Fibroblast of skin of left biceps (primary cell): ENCODE measurements at regions not wholly inside any gene's neighbourhood (a gene's known extent, or its start where the extent isn't known, plus 50 kb on each side); places are given as distances from the start of the nearest gene placed in this dataset.

ENCODE experiments used
- DNase-seq, 2 experiments: peaks; one replicate each; pipeline ENCODE4 v3.0.0-alpha.2; 2013; ENCODE audit warnings: low read depth in 2 of 2

DNA sequence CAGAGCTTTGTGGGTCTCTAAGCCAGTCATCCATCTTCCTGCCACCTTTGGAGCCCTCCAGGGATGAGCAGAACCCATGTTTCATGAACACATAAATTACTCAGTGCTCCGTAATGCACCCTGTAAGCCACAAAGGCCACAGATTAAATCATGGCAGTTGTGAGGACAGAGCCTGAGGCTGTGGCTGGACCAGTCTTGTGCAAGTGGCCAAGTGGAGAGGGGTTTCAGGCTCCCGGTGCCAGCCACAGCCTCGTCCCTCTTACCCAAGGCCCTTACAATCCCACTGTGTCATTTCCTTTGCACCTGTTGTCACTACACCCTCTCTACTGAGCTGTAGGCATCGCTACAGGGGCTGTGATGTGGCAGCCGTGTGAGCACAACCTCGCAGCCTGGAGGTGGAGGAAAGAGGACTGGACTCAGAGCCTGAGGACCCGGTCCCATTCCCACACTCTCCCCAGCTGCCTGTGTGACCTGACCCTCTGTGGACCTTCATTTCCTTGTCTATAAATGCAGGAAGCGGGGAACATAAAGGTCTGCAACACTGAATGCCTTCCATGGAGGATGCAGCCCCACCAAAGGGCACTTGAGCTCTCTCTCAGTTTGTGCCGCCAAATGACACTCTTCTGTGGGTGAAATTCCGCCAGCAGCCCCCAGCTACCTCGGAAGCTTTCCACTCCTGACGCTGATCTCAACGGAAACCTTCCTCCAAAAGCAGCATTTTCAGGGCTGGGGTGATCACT is 792.0 kb downstream of the UQCRFS1 start:
- DNase-seq = no peak

- no peak for DNase-seq
Observed at GRCh38 chr19:28419312-28419711, 793.6 kb downstream of the UQCRFS1 start.

- no peak for DNase-seq
Observed at GRCh38 chr19:28417361-28417760, 795.6 kb downstream of the UQCRFS1 start.

- no peak for DNase-seq
Observed at GRCh38 chr19:28416245-28416644, 796.7 kb downstream of the UQCRFS1 start.

- no peak for DNase-seq
Observed at GRCh38 chr19:28414748-28415147, 798.2 kb downstream of the UQCRFS1 start.

DNA sequence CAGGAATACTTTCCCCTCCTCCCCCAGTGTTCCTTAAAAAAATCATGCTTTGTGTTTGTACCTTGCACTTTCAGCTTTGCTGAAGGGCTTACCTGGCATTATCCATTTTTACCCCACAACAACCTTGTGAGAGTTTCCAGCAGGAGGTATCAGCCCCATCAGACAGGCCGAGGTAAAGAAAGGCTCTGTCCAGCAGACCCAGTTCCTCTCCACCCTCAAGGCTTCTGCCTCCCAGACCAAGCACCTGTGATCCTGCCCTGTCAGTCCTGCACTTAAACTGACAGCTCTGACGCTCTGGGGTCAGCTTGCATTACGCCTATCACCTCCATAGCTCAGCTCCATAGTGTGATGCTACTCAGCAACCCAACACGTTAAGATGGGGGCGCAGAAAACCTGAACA is 803.1 kb downstream of the UQCRFS1 start:
- DNase-seq = no peak

DNA sequence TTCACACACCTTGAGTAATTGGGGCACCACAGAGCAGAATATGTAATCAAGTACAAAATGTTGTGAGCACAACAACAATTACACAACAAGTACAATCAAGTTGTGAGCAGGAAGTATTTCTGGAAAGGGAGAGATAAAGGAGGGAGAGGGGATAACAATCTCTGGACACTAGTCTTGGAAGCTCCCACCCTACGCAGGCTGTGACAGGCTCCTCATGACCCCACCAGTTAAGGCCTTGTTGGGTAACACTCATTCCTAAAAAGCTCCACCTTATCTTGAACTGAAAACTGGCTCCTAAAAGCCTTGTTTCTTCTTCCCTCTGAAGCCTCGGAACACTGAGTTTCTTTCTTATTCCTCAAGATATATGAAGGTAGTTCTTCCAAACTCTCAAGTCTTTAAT is 806.0 kb downstream of the UQCRFS1 start:
- no peak for DNase-seq

DNA sequence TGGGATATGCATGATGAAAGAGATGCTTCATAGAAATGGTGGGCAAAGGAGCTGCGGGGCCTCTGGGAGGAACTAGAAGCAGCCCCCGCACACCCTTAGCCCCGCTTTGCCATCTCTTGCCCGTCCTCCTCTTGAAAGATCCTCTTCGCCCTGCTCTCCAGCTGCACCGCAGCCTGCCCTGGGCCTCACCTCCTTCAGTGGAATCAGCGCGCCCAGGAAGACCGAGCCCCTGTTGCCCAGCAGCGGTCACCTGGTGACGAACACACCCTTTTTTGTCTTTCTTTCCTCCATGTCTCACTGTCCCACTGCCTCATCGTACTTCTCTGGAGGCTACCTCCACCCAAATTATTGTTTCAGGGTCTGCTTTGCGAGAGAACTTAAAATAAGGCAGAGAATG is 807.6 kb downstream of the UQCRFS1 start:
- no peak for DNase-seq

DNA sequence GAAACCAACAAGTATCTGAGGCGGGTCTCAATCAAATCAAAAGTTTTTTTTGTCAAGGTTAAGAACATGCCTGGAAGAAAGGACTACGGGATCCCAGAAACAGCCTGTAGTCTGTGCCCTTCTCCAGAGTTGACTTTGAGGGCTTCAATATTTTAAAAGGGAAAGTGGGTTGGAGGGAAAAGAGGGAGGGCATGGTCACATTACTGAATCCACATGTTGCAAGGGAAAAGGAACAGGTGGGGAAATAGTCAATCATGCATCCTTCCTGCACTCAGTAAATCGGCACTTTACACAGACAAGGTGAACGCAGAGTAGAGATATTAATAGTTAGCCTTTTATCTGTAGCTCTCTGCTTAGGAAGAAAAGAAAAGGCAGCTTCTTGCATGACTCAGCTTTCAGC is 808.5 kb downstream of the UQCRFS1 start:
- DNase-seq = no peak

DNA sequence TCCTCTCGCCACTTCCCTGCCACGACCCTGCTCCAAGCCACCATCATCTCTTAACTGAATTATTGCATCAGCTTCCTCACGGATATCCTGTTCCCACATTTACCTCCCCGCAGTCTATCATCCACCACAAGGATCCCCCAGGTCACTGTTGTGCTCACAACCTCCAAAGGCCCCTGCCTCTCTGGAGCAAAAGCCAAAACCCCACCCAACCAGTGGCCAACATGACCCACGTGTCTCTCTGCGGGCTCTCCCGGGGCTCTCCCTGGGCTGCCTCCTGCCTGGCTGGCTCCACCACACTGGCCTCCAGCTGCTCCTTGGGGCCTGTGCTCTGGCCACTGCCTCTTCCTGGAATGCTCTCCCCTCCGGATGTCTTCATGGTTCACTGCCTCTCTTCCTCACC is 809.3 kb downstream of the UQCRFS1 start:
- DNase-seq = no peak

DNA sequence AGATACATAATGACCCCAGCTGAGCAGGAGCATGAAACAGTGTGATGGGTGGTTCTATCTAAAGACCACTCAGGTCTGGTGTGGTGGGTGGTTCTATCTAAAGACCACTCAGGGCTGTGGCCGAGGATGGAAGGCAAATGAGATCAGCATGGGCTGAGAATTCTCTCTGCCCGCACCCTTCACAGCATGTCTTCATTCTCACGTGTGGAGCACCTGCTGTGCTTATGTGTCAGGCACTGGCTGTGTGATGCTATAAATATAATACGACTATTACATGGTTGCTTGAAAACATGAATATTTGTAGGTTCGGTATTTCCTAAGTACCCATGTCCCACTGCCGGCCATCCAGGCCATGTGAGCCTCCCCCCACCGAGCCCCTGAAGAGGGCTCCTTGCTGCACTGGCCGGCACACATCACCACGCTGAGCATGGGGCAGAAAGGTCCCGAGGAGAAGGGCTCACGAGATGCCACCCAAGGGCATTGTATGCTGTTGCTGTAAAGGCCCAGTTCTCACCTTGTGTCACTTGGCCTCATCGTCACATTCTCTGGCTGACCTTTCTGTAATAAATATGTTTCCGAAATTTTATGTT is 810.2 kb downstream of the UQCRFS1 start:
- DNase-seq = no peak

GRCh38 chr19:28401739-28402424 is 811.1 kb downstream of the UQCRFS1 start:
- no peak for DNase-seq

GRCh38 chr19:28400953-28401671 is 811.8 kb downstream of the UQCRFS1 start:
- DNase-seq = no peak

GRCh38 chr19:28399187-28399586 is 813.8 kb downstream of the UQCRFS1 start:
- DNase-seq = no peak

- no peak for DNase-seq
Observed at GRCh38 chr19:28397800-28398199, 815.2 kb downstream of the UQCRFS1 start.

- DNase-seq = no peak
Observed at GRCh38 chr19:28397306-28397705, 815.6 kb downstream of the UQCRFS1 start.

DNA sequence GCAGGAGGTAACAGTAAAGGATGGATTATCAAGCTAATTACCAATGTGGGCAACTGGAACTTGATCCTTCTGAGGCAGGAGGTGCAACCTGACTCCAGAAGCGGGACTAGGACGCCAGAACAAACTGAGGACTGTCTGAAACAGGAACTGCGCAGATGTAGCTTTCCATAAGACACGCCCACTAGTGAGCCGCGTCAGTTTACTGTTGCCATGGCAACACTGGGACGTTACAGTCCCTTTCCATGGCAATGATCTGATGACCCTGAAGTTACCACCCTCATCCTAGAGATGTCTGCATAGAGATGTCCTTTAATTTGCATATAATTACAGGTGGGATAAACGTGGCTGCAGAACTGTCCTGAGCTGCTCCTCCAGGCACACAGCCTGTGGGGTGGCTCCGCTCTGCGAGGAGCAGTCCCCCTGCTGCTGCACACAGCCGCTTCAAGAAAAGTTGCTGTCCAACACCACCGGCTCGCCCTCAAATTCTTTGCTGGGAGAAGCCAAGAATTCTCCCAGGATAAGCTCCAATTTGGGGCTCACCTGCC is 816.6 kb downstream of the UQCRFS1 start:
- DNase-seq = no peak

DNA sequence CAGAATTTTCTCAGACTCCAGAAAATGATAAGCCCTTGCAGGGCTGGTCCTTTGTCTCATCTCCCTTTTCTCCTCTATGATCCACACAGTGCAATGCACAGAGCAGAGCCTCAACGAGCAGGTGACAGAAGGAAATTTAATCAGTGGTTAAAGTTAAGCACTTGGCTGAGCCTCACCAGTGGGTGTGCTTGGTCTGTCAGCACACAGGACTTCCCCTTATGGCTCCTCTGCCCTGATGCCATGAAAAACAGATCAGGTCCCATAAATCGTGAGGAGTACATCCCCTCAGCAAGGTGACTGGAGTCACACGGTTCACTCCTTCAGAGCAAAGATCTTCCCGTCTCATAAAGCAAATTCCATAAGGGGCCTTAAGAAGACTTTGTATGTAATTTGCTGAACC is 818.2 kb downstream of the UQCRFS1 start:
- DNase-seq = no peak

- no peak for DNase-seq
Observed at GRCh38 chr19:28393574-28394336, 819.2 kb downstream of the UQCRFS1 start.

DNA sequence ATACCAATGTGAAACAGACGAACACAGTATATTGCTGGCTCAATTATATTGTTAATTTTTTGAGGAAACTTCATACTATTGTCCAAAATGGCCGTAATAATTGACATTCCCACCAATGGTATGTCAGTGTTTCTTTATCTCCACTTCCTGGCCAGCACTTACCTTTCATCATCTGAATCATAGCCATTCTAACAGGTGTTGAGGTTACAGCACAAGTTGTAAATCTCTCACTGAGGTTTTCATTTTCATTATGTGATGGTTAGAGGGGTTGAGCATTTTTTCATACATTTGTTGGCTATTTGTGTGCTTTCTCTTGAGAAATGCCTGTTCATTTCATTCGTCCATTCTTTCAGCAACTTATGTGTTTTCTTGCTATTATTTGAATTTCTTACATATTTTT is 824.0 kb downstream of the UQCRFS1 start:
- DNase-seq = no peak

DNA sequence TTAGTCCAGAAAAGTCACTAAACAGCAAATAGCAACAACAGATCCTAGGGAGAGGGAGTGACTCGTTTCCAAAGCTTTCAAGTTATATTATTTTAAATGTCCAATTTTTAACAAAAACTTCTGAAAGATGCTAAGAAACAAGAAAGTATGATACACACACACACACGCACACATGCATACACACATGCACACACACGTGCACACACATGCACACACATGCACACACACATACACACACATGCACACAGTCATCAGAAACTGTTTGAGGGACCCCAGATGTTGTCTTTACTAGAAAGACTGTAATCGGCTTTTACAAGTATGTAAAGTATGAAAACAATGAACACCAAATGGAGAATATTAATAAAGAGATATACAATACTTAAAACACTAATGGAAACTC is 825.4 kb downstream of the UQCRFS1 start:
- DNase-seq = no peak
